ENCODE measurements at regions not wholly inside any gene's neighbourhood (a gene's known extent, or its start where the extent isn't known, plus 50 kb on each side); places are given as distances from the start of the nearest gene placed in this dataset.
A peak's percentile ranks its signal among the peaks of the same experiment; 100 is the strongest.

GRCh38 chr2:19690429-19690828 lies 211.4 kb downstream of the TTC32 start:
- no peak for TF ChIP-seq GATA2 (IDR thresholded peaks at IDR 0.05; ENCODE audit: low read depth, low read length)
- no peak for TF ChIP-seq GATA3 (IDR thresholded peaks at IDR 0.05; ENCODE audit: low read depth, low read length)

GRCh38 chr2:19689646-19690168 lies 212.1 kb downstream of the TTC32 start:
- no peak for TF ChIP-seq GATA3 (IDR thresholded peaks at IDR 0.05; ENCODE audit: low read depth, low read length)
- TF ChIP-seq GATA2 (IDR thresholded peaks at IDR 0.05; ENCODE audit: low read depth, low read length), result no peak

GRCh38 chr2:19688059-19688458 lies 213.7 kb downstream of the TTC32 start:
- TF ChIP-seq GATA3 (IDR thresholded peaks at IDR 0.05; ENCODE audit: low read depth, low read length) (no peak), GATA2 (IDR thresholded peaks at IDR 0.05; ENCODE audit: low read depth, low read length) (no peak)

DNA sequence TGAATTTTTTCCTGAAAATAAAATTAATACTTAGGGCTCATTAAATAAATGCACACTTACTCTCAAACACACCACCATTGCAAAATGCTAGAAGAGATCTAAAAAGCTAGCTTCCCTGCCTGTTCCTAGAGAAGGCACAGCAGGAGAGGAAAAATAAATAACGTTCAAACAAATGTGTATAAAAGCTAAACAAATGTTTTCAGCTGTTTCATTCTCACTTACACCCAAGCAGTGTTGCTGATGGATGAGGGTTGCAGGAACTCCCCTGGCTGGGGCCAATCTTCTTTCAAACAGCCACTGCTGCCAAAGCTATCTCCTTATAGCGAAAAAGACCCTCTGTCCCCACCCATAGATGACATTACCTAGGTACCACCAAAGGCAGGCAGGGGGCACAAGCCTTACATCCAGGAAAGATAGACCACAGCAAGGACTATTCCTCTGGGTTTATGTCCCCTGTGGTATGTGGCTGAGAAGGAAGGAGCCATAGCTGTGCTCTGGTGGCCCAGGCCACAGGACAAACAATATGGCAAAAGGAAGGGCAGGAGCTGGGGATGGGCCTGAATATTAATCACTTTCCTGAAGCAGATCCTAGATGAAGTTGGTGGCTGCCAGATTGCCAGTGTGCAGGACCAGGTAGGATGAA lies 214.6 kb downstream of the TTC32 start:
- TF ChIP-seq GATA3 (IDR thresholded peaks at IDR 0.05; ENCODE audit: low read depth, low read length) (no peak), GATA2 (IDR thresholded peaks at IDR 0.05; ENCODE audit: low read depth, low read length) (no peak)

DNA sequence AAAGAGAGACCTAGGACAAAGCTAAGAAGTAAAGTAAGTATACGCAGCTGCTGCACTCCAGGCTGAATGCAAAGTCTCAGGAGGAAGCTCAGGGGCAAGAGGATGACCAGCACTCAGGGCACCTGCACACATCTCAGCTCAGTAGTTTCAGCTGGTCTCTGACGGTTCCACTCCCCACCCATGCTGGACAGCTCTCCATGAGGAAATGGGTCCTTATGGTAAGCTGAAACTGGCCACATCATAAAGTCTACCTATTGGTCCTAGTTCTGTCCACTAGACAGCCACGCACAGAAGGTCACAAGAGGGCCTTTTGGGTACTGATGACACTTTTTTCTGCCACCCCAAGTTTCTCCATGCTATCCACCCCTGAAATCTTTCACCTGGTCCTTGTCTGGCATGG lies 215.3 kb downstream of the TTC32 start:
- no peak for TF ChIP-seq GATA2 (IDR thresholded peaks at IDR 0.05; ENCODE audit: low read depth, low read length)
- no peak for TF ChIP-seq GATA3 (IDR thresholded peaks at IDR 0.05; ENCODE audit: low read depth, low read length)

DNA sequence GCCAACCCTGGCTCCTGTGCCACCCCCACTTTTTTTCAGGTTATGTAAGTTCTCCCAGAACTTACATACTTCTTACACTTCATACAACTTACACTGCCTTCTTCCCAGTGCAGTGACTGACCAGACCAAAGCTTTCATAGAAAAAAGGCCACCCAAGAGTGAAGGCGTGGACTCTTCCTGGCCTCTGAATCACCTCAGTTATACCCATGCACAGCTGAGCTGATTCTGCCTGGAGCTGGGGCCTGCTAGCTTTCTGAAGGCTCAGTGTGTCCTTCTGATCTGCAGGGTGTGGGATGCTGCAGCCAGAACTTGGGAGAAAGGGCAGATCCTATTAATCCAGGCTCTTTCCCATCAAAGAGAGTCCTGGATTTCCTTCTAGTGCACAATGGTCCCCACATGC lies 216.1 kb downstream of the TTC32 start:
- TF ChIP-seq GATA3 (IDR thresholded peaks at IDR 0.05; ENCODE audit: low read depth, low read length), result no peak
- TF ChIP-seq GATA2 (IDR thresholded peaks at IDR 0.05; ENCODE audit: low read depth, low read length), result no peak

- no peak for TF ChIP-seq GATA2 (IDR thresholded peaks at IDR 0.05; ENCODE audit: low read depth, low read length)
- TF ChIP-seq GATA3 (IDR thresholded peaks at IDR 0.05; ENCODE audit: low read depth, low read length), result no peak
These were observed 217.3 kb downstream of the TTC32 start for GRCh38 chr2:19684516-19684915.

DNA sequence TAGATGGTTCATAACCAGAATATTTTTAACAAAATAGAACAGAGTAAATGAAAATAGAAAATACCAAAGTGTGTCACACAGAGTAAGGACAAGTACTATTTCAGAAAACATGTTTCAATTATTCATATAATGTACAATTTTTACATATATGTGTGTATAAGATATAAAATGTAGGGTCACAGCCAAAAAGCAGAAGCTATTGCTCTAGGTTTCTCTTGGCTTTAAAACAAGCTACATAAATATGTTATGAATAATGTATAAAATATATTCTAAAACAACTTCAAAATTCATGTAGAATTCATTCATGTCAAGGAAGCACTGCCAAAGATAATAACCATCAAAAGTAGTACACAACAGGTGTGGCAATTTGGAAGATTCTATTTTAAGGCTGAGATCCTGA lies 218.2 kb downstream of the TTC32 start:
- TF ChIP-seq GATA2 (IDR thresholded peaks at IDR 0.05; ENCODE audit: low read depth, low read length) (no peak), GATA3 (IDR thresholded peaks at IDR 0.05; ENCODE audit: low read depth, low read length) (no peak)

GRCh38 chr2:19682493-19682892 lies 219.3 kb downstream of the TTC32 start:
- TF ChIP-seq GATA3 (IDR thresholded peaks at IDR 0.05; ENCODE audit: low read depth, low read length) (no peak), GATA2 (IDR thresholded peaks at IDR 0.05; ENCODE audit: low read depth, low read length) (no peak)

GRCh38 chr2:19677825-19678518 lies 223.8 kb downstream of the TTC32 start:
- no peak for TF ChIP-seq GATA3 (IDR thresholded peaks at IDR 0.05; ENCODE audit: low read depth, low read length)
- no peak for TF ChIP-seq GATA2 (IDR thresholded peaks at IDR 0.05; ENCODE audit: low read depth, low read length)

DNA sequence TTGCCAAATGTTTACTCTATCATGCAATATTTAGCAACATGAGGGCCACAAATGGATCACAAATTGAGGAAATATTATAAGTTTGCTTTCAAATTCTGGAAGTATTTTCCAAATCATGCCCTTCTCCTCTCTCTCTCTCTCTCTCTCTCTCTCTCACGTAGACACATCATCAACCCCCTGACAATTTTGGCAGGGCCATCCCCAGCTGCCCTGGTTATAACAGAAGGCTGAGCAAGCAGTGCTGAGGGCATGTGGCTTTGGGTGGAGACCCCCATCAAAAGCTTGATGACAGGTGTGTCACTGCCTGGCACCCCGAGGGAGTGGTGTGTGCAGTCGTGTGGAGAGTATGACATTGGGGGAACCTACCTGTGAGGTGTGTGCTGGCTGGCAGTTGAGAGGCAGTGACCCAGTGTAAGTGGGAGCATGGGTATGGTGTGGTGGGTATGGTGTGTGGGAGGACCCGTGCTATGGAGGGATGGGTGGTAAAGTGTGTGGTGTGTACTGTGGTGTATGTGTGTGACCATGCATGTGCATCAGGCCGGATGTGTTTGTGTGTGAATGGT lies 224.5 kb downstream of the TTC32 start:
- TF ChIP-seq GATA3 (IDR thresholded peaks at IDR 0.05; ENCODE audit: low read depth, low read length), result no peak
- TF ChIP-seq GATA2 (IDR thresholded peaks at IDR 0.05; ENCODE audit: low read depth, low read length), result no peak

GRCh38 chr2:19676770-19677169 lies 225.0 kb downstream of the TTC32 start:
- TF ChIP-seq GATA3 (IDR thresholded peaks at IDR 0.05; ENCODE audit: low read depth, low read length), result no peak
- no peak for TF ChIP-seq GATA2 (IDR thresholded peaks at IDR 0.05; ENCODE audit: low read depth, low read length)

DNA sequence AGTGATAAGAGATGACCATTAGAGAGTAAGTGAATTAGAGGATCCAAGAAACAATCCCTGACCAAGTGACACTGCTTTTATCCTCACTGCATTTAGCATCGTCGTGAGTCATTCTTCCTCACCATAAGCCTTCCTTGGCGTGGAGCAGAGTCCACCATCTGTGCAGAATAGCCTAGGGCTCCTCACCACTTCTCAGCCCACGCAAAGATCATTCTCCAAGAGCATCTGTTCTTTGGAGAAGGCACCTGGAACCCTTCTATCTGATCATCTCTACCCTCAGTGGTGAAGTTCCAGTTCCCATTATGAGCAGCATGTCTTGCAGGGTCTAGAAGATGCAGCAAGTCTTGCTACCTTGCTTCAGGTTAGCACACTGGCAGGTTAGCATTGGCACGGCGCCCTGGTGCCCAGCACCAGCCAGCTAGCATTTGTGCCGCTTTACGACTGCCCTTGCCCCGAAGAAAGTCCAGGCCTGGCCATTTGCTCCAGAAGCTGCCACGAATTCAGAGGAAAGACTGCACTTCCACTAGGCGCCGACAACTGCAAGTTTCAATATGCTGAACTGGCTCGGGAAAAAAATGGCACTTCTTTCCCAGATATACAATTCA lies 225.8 kb downstream of the TTC32 start:
- no peak for TF ChIP-seq GATA3 (IDR thresholded peaks at IDR 0.05; ENCODE audit: low read depth, low read length)
- no peak for TF ChIP-seq GATA2 (IDR thresholded peaks at IDR 0.05; ENCODE audit: low read depth, low read length)

DNA sequence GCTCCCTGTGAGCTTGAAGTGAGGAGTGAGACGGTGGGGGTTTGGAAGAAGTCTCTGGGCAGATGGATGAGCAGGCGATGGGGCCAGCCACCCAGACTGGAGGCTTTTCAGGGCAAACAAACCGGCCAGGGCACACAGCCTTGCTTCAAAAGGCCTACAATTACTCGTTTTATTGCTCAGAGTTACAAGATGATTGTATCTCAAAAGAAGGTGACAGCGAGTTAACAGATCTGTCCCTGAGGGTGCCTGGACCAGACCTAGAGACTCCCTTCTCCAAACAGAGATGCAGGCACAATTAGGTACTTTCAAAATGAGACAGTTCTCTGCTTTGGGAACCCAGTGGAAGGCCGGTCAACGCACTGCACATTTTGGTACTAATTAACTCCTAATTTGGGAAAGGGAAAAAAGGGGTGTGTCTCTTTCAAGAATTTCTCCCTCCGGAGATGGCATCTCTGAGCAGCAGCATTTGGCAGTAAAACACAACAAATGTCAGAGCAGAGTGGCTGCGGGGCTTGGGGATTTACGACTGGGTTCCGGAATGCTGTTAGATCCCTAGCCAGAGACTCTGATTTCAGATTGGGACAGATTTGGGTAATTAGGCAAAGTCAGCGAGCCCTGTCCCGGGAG lies 226.7 kb downstream of the TTC32 start:
- TF ChIP-seq GATA3 (IDR thresholded peaks at IDR 0.05; ENCODE audit: low read depth, low read length) (no peak), GATA2 (IDR thresholded peaks at IDR 0.05; ENCODE audit: low read depth, low read length) (peak; percentile 59; the same call in 1 of the 2 replicates)
